ENCODE measurements at regions not wholly inside any gene's neighbourhood (a gene's known extent, or its start where the extent isn't known, plus 50 kb on each side); places are given as distances from the start of the nearest gene placed in this dataset.

DNA sequence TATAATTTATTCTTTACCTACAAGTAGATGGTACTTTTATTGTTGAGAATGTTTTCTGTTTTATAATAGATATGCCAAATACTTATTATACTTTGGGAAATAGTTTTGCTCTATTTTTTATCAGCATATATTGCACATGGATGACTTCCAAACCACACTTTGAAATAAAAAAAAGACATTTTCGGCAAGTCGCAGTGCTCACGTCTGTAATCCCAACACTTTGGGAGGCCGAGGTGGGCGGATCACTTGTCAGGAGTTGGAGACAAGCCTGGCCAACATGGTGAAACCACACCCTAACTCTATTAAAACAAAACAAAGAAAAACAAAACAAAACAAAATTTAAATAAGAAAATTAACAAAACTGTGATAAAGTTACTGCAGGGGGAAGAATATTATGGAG is 983.9 kb upstream of the CNTN5 start:
- in situ Hi-C loops (cut with MboI; ENCODE audit: low sequenced_read_pairs in 4 of 4) = no loop called here
- no peak for DNase-seq
- TF ChIP-seq, protein P1, sequence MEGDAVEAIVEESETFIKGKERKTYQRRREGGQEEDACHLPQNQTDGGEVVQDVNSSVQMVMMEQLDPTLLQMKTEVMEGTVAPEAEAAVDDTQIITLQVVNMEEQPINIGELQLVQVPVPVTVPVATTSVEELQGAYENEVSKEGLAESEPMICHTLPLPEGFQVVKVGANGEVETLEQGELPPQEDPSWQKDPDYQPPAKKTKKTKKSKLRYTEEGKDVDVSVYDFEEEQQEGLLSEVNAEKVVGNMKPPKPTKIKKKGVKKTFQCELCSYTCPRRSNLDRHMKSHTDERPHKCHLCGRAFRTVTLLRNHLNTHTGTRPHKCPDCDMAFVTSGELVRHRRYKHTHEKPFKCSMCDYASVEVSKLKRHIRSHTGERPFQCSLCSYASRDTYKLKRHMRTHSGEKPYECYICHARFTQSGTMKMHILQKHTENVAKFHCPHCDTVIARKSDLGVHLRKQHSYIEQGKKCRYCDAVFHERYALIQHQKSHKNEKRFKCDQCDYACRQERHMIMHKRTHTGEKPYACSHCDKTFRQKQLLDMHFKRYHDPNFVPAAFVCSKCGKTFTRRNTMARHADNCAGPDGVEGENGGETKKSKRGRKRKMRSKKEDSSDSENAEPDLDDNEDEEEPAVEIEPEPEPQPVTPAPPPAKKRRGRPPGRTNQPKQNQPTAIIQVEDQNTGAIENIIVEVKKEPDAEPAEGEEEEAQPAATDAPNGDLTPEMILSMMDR (IDR thresholded peaks at IDR 0.05 in 4 of 5, conservative IDR thresholded peaks at IDR 0.05 in 1 of 5) = no peak
- no peak for TF ChIP-seq POLR2A (IDR thresholded peaks at IDR 0.05)

DNA sequence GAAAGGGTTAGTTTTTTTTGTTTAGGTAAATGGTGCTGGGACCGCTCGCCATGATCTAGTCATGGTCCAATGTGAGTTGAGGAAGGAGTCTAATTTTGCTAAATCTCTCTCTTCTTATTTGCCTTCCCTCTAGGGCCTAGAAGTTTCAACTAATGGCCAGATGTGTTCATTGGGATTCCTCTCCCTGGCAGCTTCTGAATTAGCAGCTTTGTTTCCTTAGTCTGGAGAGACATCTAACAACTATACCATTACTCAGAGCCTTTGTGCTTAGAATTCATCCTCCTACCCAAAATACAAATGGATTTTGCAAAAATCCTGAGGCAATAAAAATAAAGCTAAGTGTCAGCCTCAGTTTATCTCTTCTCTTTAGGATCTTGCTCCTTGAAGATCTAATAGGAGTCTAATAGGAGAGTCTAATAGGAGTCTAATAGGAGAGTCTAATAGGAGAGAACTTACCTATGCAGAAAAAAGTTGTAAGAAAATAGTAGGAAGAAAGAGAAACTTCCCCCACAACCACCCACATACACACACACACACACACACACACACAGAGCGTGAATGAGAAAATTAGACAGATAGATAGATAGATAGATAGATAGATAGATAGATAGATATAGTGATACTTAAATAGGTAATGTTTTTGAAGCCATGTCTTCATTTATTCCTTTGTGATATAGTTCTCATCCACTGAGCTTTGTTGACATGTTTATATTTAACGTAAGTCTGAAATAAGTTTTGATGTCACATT is 980.5 kb upstream of the CNTN5 start:
- H3K4me3 ChIP-seq = no peak overlapping the region
- in situ Hi-C loops (cut with MboI; ENCODE audit: low sequenced_read_pairs in 4 of 4) = no loop called here

More for the DNA sequence above, 983.9 kb upstream of the CNTN5 start:
- H3K27me3 ChIP-seq = no peaks in the 10 kb centered on the region
- H3K36me3 ChIP-seq = no peaks in the 10 kb centered on the region
- ATAC-seq = no peak
- H3K9me3 ChIP-seq = no peaks in the 10 kb centered on the region
- no peak overlapping the region for H3K27ac ChIP-seq
- intact Hi-C loops (cut with DNase I; ENCODE audit: low total_unique reads) = no loop called here
- H3K4me3 ChIP-seq = no peak overlapping the region
- H3K4me1 ChIP-seq = no peaks in the 10 kb centered on the region

DNA sequence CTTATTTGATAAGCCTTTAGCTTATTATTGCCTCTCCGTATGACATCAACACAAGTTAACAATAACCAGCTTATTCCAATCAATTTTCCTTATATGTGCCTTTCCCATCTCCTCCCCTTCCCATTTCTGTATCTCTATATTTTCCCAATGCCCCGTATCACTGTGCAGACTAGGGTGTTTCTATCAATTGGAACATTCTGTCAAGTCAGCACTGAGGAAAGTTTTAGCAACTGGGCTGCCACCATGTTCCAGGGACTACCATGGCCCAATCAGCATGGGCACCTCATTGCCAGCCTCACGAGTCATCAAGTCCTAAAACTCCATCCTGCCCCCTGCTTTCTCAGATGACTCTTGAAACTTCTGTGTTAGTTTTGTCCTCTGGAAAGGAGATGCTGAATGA is 973.1 kb upstream of the CNTN5 start:
- H3K27me3 ChIP-seq = no peaks in the 10 kb centered on the region
- no peaks in the 10 kb centered on the region for H3K4me1 ChIP-seq
- in situ Hi-C loops (cut with MboI; ENCODE audit: low sequenced_read_pairs in 4 of 4) = no loop called here
- H3K9me3 ChIP-seq = no peaks in the 10 kb centered on the region
- ATAC-seq (no peak), DNase-seq (no peak)
- TF ChIP-seq, protein P1 (IDR thresholded peaks at IDR 0.05 in 4 of 5, conservative IDR thresholded peaks at IDR 0.05 in 1 of 5) = no peak
- TF ChIP-seq POLR2A (IDR thresholded peaks at IDR 0.05) = no peak
- H3K36me3 ChIP-seq = no peaks in the 10 kb centered on the region
- no peak overlapping the region for H3K4me3 ChIP-seq
- intact Hi-C loops (cut with DNase I; ENCODE audit: low total_unique reads) = no loop called here
- no peak overlapping the region for H3K27ac ChIP-seq

More for the DNA sequence above, 980.5 kb upstream of the CNTN5 start:
- no peak overlapping the region for H3K27ac ChIP-seq
- no peaks in the 10 kb centered on the region for H3K9me3 ChIP-seq
- intact Hi-C loops (cut with DNase I; ENCODE audit: low total_unique reads) = no loop called here
- no peak for DNase-seq
- TF ChIP-seq, protein P1 (IDR thresholded peaks at IDR 0.05 in 4 of 5, conservative IDR thresholded peaks at IDR 0.05 in 1 of 5) = no peak
- TF ChIP-seq POLR2A (IDR thresholded peaks at IDR 0.05) = no peak
- no peak for ATAC-seq
- H3K27me3 ChIP-seq = no peaks in the 10 kb centered on the region
- H3K36me3 ChIP-seq = no peaks in the 10 kb centered on the region
- no peaks in the 10 kb centered on the region for H3K4me1 ChIP-seq

DNA sequence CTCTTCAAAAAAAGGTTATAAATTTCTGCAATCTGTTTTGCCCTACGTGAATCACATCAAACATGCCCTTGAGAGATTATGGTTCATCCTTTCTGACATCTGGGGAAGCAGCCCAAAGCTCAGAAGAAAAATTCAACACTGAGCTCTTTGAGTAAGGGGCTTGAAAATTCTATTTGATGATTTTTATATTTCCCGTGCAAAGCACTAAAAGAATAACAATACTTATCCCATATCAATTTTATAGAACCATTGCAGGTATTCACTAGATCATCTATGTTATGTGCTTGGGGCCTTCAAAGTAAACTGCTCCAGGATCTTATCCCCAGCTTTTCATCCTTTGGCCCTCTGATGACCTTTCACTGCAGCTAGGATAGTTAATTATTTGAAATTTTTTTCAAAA is 966.9 kb upstream of the CNTN5 start:
- TF ChIP-seq POLR2A (IDR thresholded peaks at IDR 0.05) = no peak
- TF ChIP-seq, protein P1 (IDR thresholded peaks at IDR 0.05 in 4 of 5, conservative IDR thresholded peaks at IDR 0.05 in 1 of 5) = no peak
- in situ Hi-C loops (cut with MboI; ENCODE audit: low sequenced_read_pairs in 4 of 4) (no loop called here), intact Hi-C loops (cut with DNase I; ENCODE audit: low total_unique reads) (no loop called here)
- no peaks in the 10 kb centered on the region for H3K36me3 ChIP-seq
- ATAC-seq (no peak), DNase-seq (no peak)
- H3K9me3 ChIP-seq = no peaks in the 10 kb centered on the region
- H3K4me1 ChIP-seq = no peaks in the 10 kb centered on the region
- no peaks in the 10 kb centered on the region for H3K27me3 ChIP-seq
- no peak overlapping the region for H3K4me3 ChIP-seq
- H3K27ac ChIP-seq = no peak overlapping the region

DNA sequence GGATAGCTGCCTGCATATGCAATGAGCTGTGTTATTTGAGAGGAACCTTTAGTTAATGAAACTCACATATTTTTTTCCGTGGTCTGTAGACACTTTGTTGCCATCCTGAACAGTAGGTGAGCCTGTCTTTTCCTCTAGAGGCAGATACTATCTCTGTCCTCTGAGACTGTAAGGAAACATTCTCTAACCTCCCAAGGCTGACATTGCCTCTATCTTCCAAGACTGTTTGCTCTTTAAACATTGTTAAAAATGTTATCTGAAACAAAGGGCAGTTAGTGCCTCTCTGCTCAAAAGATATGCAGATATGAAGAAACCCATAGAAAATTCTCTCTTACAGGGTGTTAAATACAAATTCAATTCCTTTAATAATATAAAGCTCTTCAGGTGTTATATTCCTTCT is 963.8 kb upstream of the CNTN5 start:
- ATAC-seq = no peak
- Histone ChIP-seq H3K4me1 (no peaks in the 10 kb centered on the region), H3K27me3 (no peaks in the 10 kb centered on the region), H3K36me3 (no peaks in the 10 kb centered on the region), H3K4me3 (no peak overlapping the region), H3K27ac (no peak overlapping the region), H3K9me3 (no peaks in the 10 kb centered on the region)
- intact Hi-C loops (cut with DNase I; ENCODE audit: low total_unique reads) = no loop called here
- no peak for DNase-seq
- in situ Hi-C loops (cut with MboI; ENCODE audit: low sequenced_read_pairs in 4 of 4) = no loop called here
- TF ChIP-seq, protein P1 (IDR thresholded peaks at IDR 0.05 in 4 of 5, conservative IDR thresholded peaks at IDR 0.05 in 1 of 5) = no peak
- TF ChIP-seq POLR2A (IDR thresholded peaks at IDR 0.05) = no peak

Data from gastrocnemius medialis (tissue), 4 donors.